ENCODE measurements at regions not wholly inside any gene's neighbourhood (a gene's known extent, or its start where the extent isn't known, plus 50 kb on each side); places are given as distances from the start of the nearest gene placed in this dataset.
A peak's percentile ranks its signal among the peaks of the same experiment; 100 is the strongest.

GRCh38 chr6:21533678-21534077 is 59.9 kb upstream of the SOX4 start:
- DNase-seq (ENCODE audit: low read depth): no peak
- H3K4me3 ChIP-seq (ENCODE audit: low read depth, low read length): no peak overlapping the region
- no peak for TF ChIP-seq CTCF (IDR thresholded peaks at IDR 0.05; ENCODE audit: low read depth, low read length)
- TF ChIP-seq MYC (IDR thresholded peaks at IDR 0.05; ENCODE audit: low read depth, low read length): no peak
- no peak for TF ChIP-seq MAX (IDR thresholded peaks at IDR 0.05; ENCODE audit: low read depth, low read length)
- TF ChIP-seq POLR2A (IDR thresholded peaks at IDR 0.05; ENCODE audit: extremely low read depth, insufficient read length): no peak

- no peak for TF ChIP-seq MYC (IDR thresholded peaks at IDR 0.05; ENCODE audit: low read depth, low read length)
- TF ChIP-seq MAX (IDR thresholded peaks at IDR 0.05; ENCODE audit: low read depth, low read length): no peak
- TF ChIP-seq POLR2A (IDR thresholded peaks at IDR 0.05; ENCODE audit: extremely low read depth, insufficient read length): no peak
- TF ChIP-seq CTCF (IDR thresholded peaks at IDR 0.05; ENCODE audit: low read depth, low read length): no peak
- DNase-seq (ENCODE audit: low read depth): no peak
- H3K4me3 ChIP-seq (ENCODE audit: low read depth, low read length): no peak overlapping the region
These were observed 57.2 kb upstream of the SOX4 start for GRCh38 chr6:21536280-21536766.

GRCh38 chr6:21537637-21538036 is 55.9 kb upstream of the SOX4 start:
- TF ChIP-seq POLR2A (IDR thresholded peaks at IDR 0.05; ENCODE audit: extremely low read depth, insufficient read length): no peak
- TF ChIP-seq CTCF (IDR thresholded peaks at IDR 0.05; ENCODE audit: low read depth, low read length): no peak
- TF ChIP-seq MYC (IDR thresholded peaks at IDR 0.05; ENCODE audit: low read depth, low read length): no peak
- TF ChIP-seq MAX (IDR thresholded peaks at IDR 0.05; ENCODE audit: low read depth, low read length): no peak
- no peak overlapping the region for H3K4me3 ChIP-seq (ENCODE audit: low read depth, low read length)
- no peak for DNase-seq (ENCODE audit: low read depth)

GRCh38 chr6:21538186-21538798 is 55.3 kb upstream of the SOX4 start:
- DNase-seq (ENCODE audit: low read depth): peak; percentile 22
- H3K4me3 ChIP-seq (ENCODE audit: low read depth, low read length): no peak overlapping the region
- TF ChIP-seq POLR2A (IDR thresholded peaks at IDR 0.05; ENCODE audit: extremely low read depth, insufficient read length) (no peak), MYC (IDR thresholded peaks at IDR 0.05; ENCODE audit: low read depth, low read length) (no peak), MAX (IDR thresholded peaks at IDR 0.05; ENCODE audit: low read depth, low read length) (no peak), CTCF (IDR thresholded peaks at IDR 0.05; ENCODE audit: low read depth, low read length) (no peak)

- no peak for TF ChIP-seq POLR2A (IDR thresholded peaks at IDR 0.05; ENCODE audit: extremely low read depth, insufficient read length)
- no peak for TF ChIP-seq MYC (IDR thresholded peaks at IDR 0.05; ENCODE audit: low read depth, low read length)
- TF ChIP-seq CTCF (IDR thresholded peaks at IDR 0.05; ENCODE audit: low read depth, low read length): no peak
- TF ChIP-seq MAX (IDR thresholded peaks at IDR 0.05; ENCODE audit: low read depth, low read length): no peak
- no peak overlapping the region for H3K4me3 ChIP-seq (ENCODE audit: low read depth, low read length)
- DNase-seq (ENCODE audit: low read depth): no peak
These were observed 53.9 kb upstream of the SOX4 start for GRCh38 chr6:21539621-21540100.
